ENCODE measurements at regions not wholly inside any gene's neighbourhood (a gene's known extent, or its start where the extent isn't known, plus 50 kb on each side); places are given as distances from the start of the nearest gene placed in this dataset.

- H2BK15ac ChIP-seq (ENCODE audit: low read length) = no peak overlapping the region
- no peak overlapping the region for H3K14ac ChIP-seq (ENCODE audit: insufficient read length)
- H3K23me2 ChIP-seq (ENCODE audit: low read depth, low read length) = no peaks in the 10 kb centered on the region
- H3K79me2 ChIP-seq (ENCODE audit: control insufficient read depth in 1 of 2, insufficient read depth in 2 of 2, low read length in 2 of 2) = no peaks in the 10 kb centered on the region
- H2BK120ac ChIP-seq (replicated peaks; ENCODE audit: low read depth, low read length) = no peak overlapping the region
- H2BK5ac ChIP-seq (ENCODE audit: low read depth, low read length) = no peak overlapping the region
- H3K18ac ChIP-seq (ENCODE audit: extremely low read depth, low read length) = no peak overlapping the region
- no peaks in the 10 kb centered on the region; a peak in 1 of 4 replicates for H3K9me3 ChIP-seq (ENCODE audit: insufficient read depth in 2 of 2, low read depth in 1 of 2, low read length in 1 of 2)
- no peak for DNase-seq (ENCODE audit: low read depth in 1 of 2, low spot score in 2 of 2)
- ChIA-PET CTCF (ENCODE audit: partially characterized antibody) (interaction anchor here (1.0 to 2.9 kb wide), 4 partner anchors 24 to 203 kb away, joined by 3 to 7 read pairs (median 4); no protein-coding TSS in a partner anchor), POLR2A (ENCODE audit: partially characterized antibody) (no interaction called here)
- no peak overlapping the region for H2AK5ac ChIP-seq (ENCODE audit: low read depth, low read length)
- WGBS, 2 experiments (ENCODE audit: extremely low coverage in 1 of 2, insufficient coverage in 1 of 2, insufficient read length in 1 of 2, insufficient replicate concordance in 2 of 2, low coverage in 1 of 2, low lambda C conversion rate in 2 of 2, missing lambda C conversion rate in 1 of 2) = 76% methylated on average over 3 of the region's 3 CpGs; no CpG with 5 or more reads in 1 of the 2 experiments
- no peak overlapping the region for H4K91ac ChIP-seq (replicated peaks; ENCODE audit: insufficient read length, low read length)
- H3K56ac ChIP-seq (replicated peaks; ENCODE audit: insufficient read length, low read depth, low read length) = no peak overlapping the region
- H4K8ac ChIP-seq (ENCODE audit: extremely low read depth, insufficient read depth, low read length) = no peak overlapping the region
- H3K27me3 ChIP-seq (replicated peaks in 1 of 4; ENCODE audit: control insufficient read depth in 3 of 4, extremely low read depth in 1 of 4, insufficient read depth in 3 of 4, low read length in 3 of 4) = no peaks in the 10 kb centered on the region; a peak in 1 of 7 replicates
- H2BK12ac ChIP-seq (ENCODE audit: low read depth, low read length) = no peak overlapping the region; the same call in 1 of the 2 replicates
- no peak overlapping the region for H3K4me3 ChIP-seq (ENCODE audit: extremely low read depth in 1 of 4, insufficient read depth in 2 of 4, low read depth in 3 of 4, low read length in 4 of 4)
- H4K5ac ChIP-seq (ENCODE audit: insufficient read length, low read depth, low read length) = no peak overlapping the region
- no peak for FAIRE-seq
- no peak overlapping the region; a peak in 1 of 7 replicates for H3K9ac ChIP-seq (replicated peaks in 1 of 4; ENCODE audit: extremely low read depth in 1 of 4, low read depth in 3 of 4, low read length in 3 of 4)
- H2BK20ac ChIP-seq (ENCODE audit: low read length) = no peak overlapping the region
- H3K27ac ChIP-seq (ENCODE audit: low read depth, low read length) = no peak overlapping the region
- H3K36me3 ChIP-seq (ENCODE audit: control insufficient read depth in 2 of 4, insufficient read depth in 4 of 4, low read length in 3 of 4) = no peaks in the 10 kb centered on the region
- H3K23ac ChIP-seq (ENCODE audit: insufficient read length) = no peak overlapping the region
- H3K79me1 ChIP-seq (ENCODE audit: low read depth, low read length) = no peaks in the 10 kb centered on the region
- H3K4me2 ChIP-seq (ENCODE audit: insufficient read depth in 1 of 2, low read depth in 2 of 2, low read length in 2 of 2) = no peak overlapping the region
- peaks cover 0 to 3% (median 2%) of the 10 kb centered on the region in 4 experiments; a peak in 2 of 7 replicates for H3K4me1 ChIP-seq (replicated peaks in 1 of 4; ENCODE audit: control insufficient read depth in 3 of 4, insufficient read depth in 4 of 4, low read length in 3 of 4)
- no peak for TF ChIP-seq GTF2F1 (IDR thresholded peaks at IDR 0.05; ENCODE audit: borderline replicate concordance, low read depth, low read length)
- TF ChIP-seq NANOG (IDR thresholded peaks at IDR 0.05; ENCODE audit: insufficient read depth, low read depth, low read length, poor library complexity, severe bottlenecking) = peak; percentile 16
- TF ChIP-seq CTBP2 (IDR thresholded peaks at IDR 0.05; ENCODE audit: borderline replicate concordance, insufficient read depth, insufficient read length, low read length) = no peak
- H3K4ac ChIP-seq (replicated peaks; ENCODE audit: insufficient read length, low read depth, low read length) = no peak overlapping the region
- peak overlapping the region; percentile 42; the same call in 1 of the 2 replicates for H2AFZ ChIP-seq (ENCODE audit: low read length)
- no peaks in the 10 kb centered on the region for H4K20me1 ChIP-seq (replicated peaks in 1 of 2; ENCODE audit: control insufficient read depth in 1 of 2, insufficient read depth in 2 of 2, low read length in 2 of 2)
Measured at GRCh38 chr5:16994565-16994964, 58.5 kb upstream of the MYO10 start.

All from H1 (cell line).